Right lobe of liver (tissue), 6 donors: ENCODE measurements at regions not wholly inside any gene's neighbourhood (a gene's known extent, or its start where the extent isn't known, plus 50 kb on each side); places are given as distances from the start of the nearest gene placed in this dataset.
"Not testable (repeated sequence)": the region's sequence is repeated elsewhere in the genome, so short reads cannot be mapped to it uniquely, and the experiment has no call there.

Experiments
- ATAC-seq, 4 donors: fragments of 200-7000 bp; cut with Tn5 transposase; one replicate each; pipeline ENCODE4 v1.9.1; 2020; ENCODE audit warnings: mild to moderate bottlenecking in 4 of 4, moderate library complexity in 4 of 4
- DNase-seq, 3 donors: peaks; one replicate each; pipeline ENCODE4 v3.0.0-alpha.2; 2020
- H3K27ac ChIP-seq, 3 donors: fragments of 200-600 bp; one replicate each; pipeline ENCODE4 v1.8.0; 2022
- H3K27me3 ChIP-seq, 2 donors: fragments of 200-600 bp; one replicate each; pipeline ENCODE4 v1.8.0; 2022
- H3K36me3 ChIP-seq, 4 donors: fragments of 200-600 bp; sonication (generic) in 1 of 4; one replicate each; pipeline versions ENCODE4 v1.5.1 to v1.8.0; 2017 to 2022; ENCODE audit warnings: control low read depth in 1 of 4
- H3K4me1 ChIP-seq, 4 donors: fragments of 200-600 bp; sonication (generic) in 1 of 4; one replicate each; pipeline versions ENCODE4 v1.5.1 to v1.8.0; 2017 to 2022; ENCODE audit warnings: control low read depth in 1 of 4
- H3K4me3 ChIP-seq, 3 donors: fragments of 200-600 bp; one replicate each; pipeline ENCODE4 v1.8.0; 2022
- H3K9me3 ChIP-seq, 4 donors: fragments of 200-600 bp; sonication (generic) in 1 of 4; one replicate each; pipeline versions ENCODE4 v1.5.1 to v1.8.0; 2017 to 2022; ENCODE audit warnings: control low read depth in 1 of 4
- CTCF ChIP-seq, 4 donors: fragments of 200-600 bp in 3 of 4; fragments of 450-650 bp in 1 of 4; IDR thresholded peaks; one replicate each; pipeline versions ENCODE4 v1.5.1 to v1.8.0; 2016 to 2022; ENCODE audit warnings: antibody characterized with exemption in 4 of 4, mild to moderate bottlenecking in 2 of 4
- POLR2A ChIP-seq: fragments of 450-650 bp; IDR thresholded peaks from one replicate; pipeline ENCODE4 v1.6.1; 2017; ENCODE audit warnings: antibody characterized with exemption, mild to moderate bottlenecking
- WGBS: methylation state at CpG from one replicate; pipeline ENCODE4 v1.1.6; 2018; ENCODE audit warnings: low coverage, low lambda C conversion rate; ENCODE audit not compliant: insufficient coverage; ENCODE audit errors: missing lambda C conversion rate; 5-methylcytosine and 5-hydroxymethylcytosine counted together
- intact Hi-C, 2 donors: fragments of 100-400 bp; cut with DNase I; formaldehyde crosslinking; loops; one replicate each; pipeline versions ENCODE4 v1.11.2 to v1.14.1; 2022
- donor health status: DM: no; HTN: yes; CAD: no.
- donor health status: DM: no; HTN: no; CAD: no.
- donor health status: DM: no; HTN: no; CAD: no.
- donor health status: DM: no; HTN: yes; CAD: no.
- donor health status: DM: no; HTN: yes; CAD: no.

- no peak for ATAC-seq
- TF ChIP-seq CTCF (IDR thresholded peaks at IDR 0.05) (no peak), POLR2A (no peak)
- no peaks in the 10 kb centered on the region for H3K9me3 ChIP-seq
- no peaks in the 10 kb centered on the region for H3K27me3 ChIP-seq
- H3K4me1 ChIP-seq: no peaks in the 10 kb centered on the region
- no peaks in the 10 kb centered on the region for H3K36me3 ChIP-seq
- H3K27ac ChIP-seq: no peak overlapping the region
- intact Hi-C loops: no loop called here
- no peak overlapping the region for H3K4me3 ChIP-seq
- no peak for DNase-seq
Observed at GRCh38 chr5:24225051-24225450, 419.7 kb downstream of the CDH10 start.

GRCh38 chr5:24226479-24226878 is 418.3 kb downstream of the CDH10 start:
- TF ChIP-seq POLR2A (no peak), CTCF (IDR thresholded peaks at IDR 0.05) (no peak)

GRCh38 chr5:24227881-24228280 is 416.9 kb downstream of the CDH10 start:
- intact Hi-C loops, ATAC-seq: not testable (repeated sequence)
- WGBS: 56% methylated on average over 4 of the region's 5 CpGs

More at GRCh38 chr5:24226479-24226878, 418.3 kb downstream of the CDH10 start:
- ATAC-seq (peak in 3 of 4 donors; percentile 18 to 61 (median 47)), DNase-seq (no peak)
- H3K9me3 ChIP-seq: no peaks in the 10 kb centered on the region
- WGBS: 17% methylated on average over 1 of the region's 1 CpG
- H3K4me3 ChIP-seq: no peak overlapping the region
- intact Hi-C loops: no loop called here
- no peak overlapping the region for H3K27ac ChIP-seq
- no peaks in the 10 kb centered on the region for H3K27me3 ChIP-seq
- no peaks in the 10 kb centered on the region for H3K36me3 ChIP-seq
- no peaks in the 10 kb centered on the region for H3K4me1 ChIP-seq

GRCh38 chr5:24232041-24232440 is 412.7 kb downstream of the CDH10 start:
- DNase-seq (no peak), ATAC-seq (no peak)
- no peak overlapping the region for H3K27ac ChIP-seq
- intact Hi-C loops: no loop called here
- H3K4me3 ChIP-seq: no peak overlapping the region
- no peak for TF ChIP-seq POLR2A
- no peak for TF ChIP-seq CTCF (IDR thresholded peaks at IDR 0.05)
- H3K9me3 ChIP-seq: no peaks in the 10 kb centered on the region
- no peaks in the 10 kb centered on the region for H3K4me1 ChIP-seq
- H3K27me3 ChIP-seq: no peaks in the 10 kb centered on the region
- H3K36me3 ChIP-seq: no peaks in the 10 kb centered on the region
- WGBS: 31% methylated on average over 1 of the region's 1 CpG

More at GRCh38 chr5:24227881-24228280, 416.9 kb downstream of the CDH10 start:
- not testable (repeated sequence) for H3K27ac ChIP-seq, H3K27me3 ChIP-seq, H3K9me3 ChIP-seq, H3K4me3 ChIP-seq, DNase-seq, H3K4me1 ChIP-seq, H3K36me3 ChIP-seq

- no peak for TF ChIP-seq CTCF (IDR thresholded peaks at IDR 0.05)
- no peak for TF ChIP-seq POLR2A
- Histone ChIP-seq H3K4me3 (no peak overlapping the region), H3K27me3 (no peaks in the 10 kb centered on the region), H3K4me1 (no peaks in the 10 kb centered on the region), H3K9me3 (no peaks in the 10 kb centered on the region), H3K36me3 (no peaks in the 10 kb centered on the region), H3K27ac (no peak overlapping the region)
- WGBS: 38% methylated on average over 4 of the region's 4 CpGs
- intact Hi-C loops: no loop called here
- DNase-seq (no peak), ATAC-seq (no peak)
Observed at GRCh38 chr5:24232929-24233498, 411.8 kb downstream of the CDH10 start.
